SKM-1 treated with dmso at 0.1 percent for 144 hours (cell line): ENCODE measurements at regions not wholly inside any gene's neighbourhood (a gene's known extent, or its start where the extent isn't known, plus 50 kb on each side); places are given as distances from the start of the nearest gene placed in this dataset.

ENCODE experiments used
- DNase-seq: peaks from one replicate; lab custom pipeline; 2025; ENCODE audit not compliant: unreplicated experiment; lab: John Stamatoyannopoulos, UW

GRCh38 chr11:70669871-70670675 lies 271.7 kb downstream of the CTTN start:
- DNase-seq: no peak

GRCh38 chr11:70670676-70671034 lies 272.3 kb downstream of the CTTN start:
- DNase-seq: no peak

- DNase-seq: no peak
These were observed 272.8 kb downstream of the CTTN start for GRCh38 chr11:70671083-70671482.

- DNase-seq: no peak
These were observed 273.3 kb downstream of the CTTN start for GRCh38 chr11:70671611-70672010.

GRCh38 chr11:70672991-70673653 lies 274.8 kb downstream of the CTTN start:
- DNase-seq: no peak

GRCh38 chr11:70674605-70675004 lies 276.3 kb downstream of the CTTN start:
- no peak for DNase-seq

- no peak for DNase-seq
These were observed 277.5 kb downstream of the CTTN start for GRCh38 chr11:70675697-70676374.

- DNase-seq: no peak
These were observed 279.0 kb downstream of the CTTN start for GRCh38 chr11:70677232-70677916.

GRCh38 chr11:70678931-70679900 lies 280.9 kb downstream of the CTTN start:
- no peak for DNase-seq

GRCh38 chr11:70680781-70681281 lies 282.5 kb downstream of the CTTN start:
- DNase-seq: no peak

- no peak for DNase-seq
These were observed 283.7 kb downstream of the CTTN start for GRCh38 chr11:70682056-70682455.

GRCh38 chr11:70682760-70683159 lies 284.4 kb downstream of the CTTN start:
- no peak for DNase-seq

GRCh38 chr11:70687716-70688115 lies 289.4 kb downstream of the CTTN start:
- no peak for DNase-seq

- DNase-seq: no peak
These were observed 289.8 kb downstream of the CTTN start for GRCh38 chr11:70688142-70688541.

- no peak for DNase-seq
These were observed 291.4 kb downstream of the CTTN start for GRCh38 chr11:70689764-70690163.

GRCh38 chr11:70692131-70692530 lies 293.8 kb downstream of the CTTN start:
- DNase-seq: no peak

GRCh38 chr11:70694371-70694770 lies 296.0 kb downstream of the CTTN start:
- no peak for DNase-seq

- no peak for DNase-seq
These were observed 297.0 kb downstream of the CTTN start for GRCh38 chr11:70695086-70695960.

GRCh38 chr11:70696076-70696475 lies 297.7 kb downstream of the CTTN start:
- DNase-seq: no peak
